Hematopoietic multipotent progenitor cell (in vitro differentiated cells): ENCODE measurements at regions not wholly inside any gene's neighbourhood (a gene's known extent, or its start where the extent isn't known, plus 50 kb on each side); places are given as distances from the start of the nearest gene placed in this dataset.
"Not testable (repeated sequence)": the region's sequence is repeated elsewhere in the genome, so short reads cannot be mapped to it uniquely, and the experiment has no call there.

Experiments used
- DNase-seq, 3 donors: peaks; one replicate each; pipeline ENCODE4 v3.0.0-alpha.2; 2011 to 2015; ENCODE audit warnings: low read depth in 2 of 3, low spot score in 2 of 3

DNA sequence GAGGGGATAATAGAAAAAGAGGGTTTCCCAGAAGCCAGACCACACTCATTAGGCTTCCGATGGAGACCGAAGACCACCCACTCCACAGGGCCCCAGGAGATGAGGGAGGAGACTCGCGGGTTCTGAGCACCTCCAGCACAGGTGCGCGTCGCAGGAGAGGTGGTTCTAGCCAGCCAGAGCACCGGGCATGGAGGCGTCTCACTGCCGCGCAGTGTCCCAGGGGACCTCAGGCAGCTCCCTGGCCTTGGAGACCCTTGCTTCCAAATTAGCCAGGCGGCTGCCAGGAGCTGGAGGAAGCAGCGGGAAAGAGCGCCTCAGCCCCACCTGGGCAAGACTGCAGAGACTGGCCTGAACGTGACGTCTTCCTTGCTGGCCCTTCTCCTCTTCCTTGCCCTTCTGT, 115.4 kb upstream of the FBXL7 start:
- DNase-seq, result no peak

DNA sequence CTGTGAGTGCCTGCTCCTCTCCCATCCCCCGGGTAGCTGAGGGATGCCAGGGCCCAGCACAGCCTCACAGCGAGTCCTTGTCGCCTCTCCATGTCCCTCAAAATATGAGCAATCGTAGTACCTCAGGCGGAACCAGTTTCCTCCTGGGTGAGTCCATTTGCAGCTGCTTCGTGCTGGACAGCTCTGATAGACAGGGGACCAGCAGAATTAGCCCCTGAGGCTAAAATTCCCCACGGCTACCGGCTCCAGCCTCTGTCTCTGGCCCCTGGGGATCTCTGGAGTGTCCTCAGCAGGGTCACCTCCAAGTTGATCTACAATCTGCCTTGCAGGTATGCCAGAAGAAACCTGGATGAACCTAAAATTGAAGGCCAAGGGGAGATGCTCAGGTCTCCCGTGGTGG, 115.8 kb upstream of the FBXL7 start:
- no peak for DNase-seq

GRCh38 chr5:15383469-15383868, 116.5 kb upstream of the FBXL7 start:
- DNase-seq, result no peak

DNA sequence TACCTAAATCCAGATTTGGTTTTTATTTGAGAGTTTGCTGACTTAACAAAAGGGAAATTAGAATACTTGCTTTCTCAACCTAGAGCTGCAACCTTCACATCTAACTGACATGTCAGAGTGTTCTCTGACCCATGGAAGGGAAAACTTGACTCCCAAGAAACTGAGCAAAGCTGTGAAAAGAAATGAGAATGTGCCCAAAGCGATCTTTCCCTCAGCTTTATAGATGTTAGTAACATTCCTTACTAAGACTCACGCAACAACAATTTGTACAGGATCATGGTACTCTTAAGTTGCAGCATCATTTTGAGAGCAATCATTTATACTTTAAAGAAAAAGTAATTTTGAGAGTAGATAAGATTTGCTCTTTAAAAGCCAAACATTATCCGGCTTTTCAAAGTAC, 117.0 kb upstream of the FBXL7 start:
- DNase-seq, result no peak

GRCh38 chr5:15377573-15378340, 122.2 kb upstream of the FBXL7 start:
- DNase-seq, result no peak

DNA sequence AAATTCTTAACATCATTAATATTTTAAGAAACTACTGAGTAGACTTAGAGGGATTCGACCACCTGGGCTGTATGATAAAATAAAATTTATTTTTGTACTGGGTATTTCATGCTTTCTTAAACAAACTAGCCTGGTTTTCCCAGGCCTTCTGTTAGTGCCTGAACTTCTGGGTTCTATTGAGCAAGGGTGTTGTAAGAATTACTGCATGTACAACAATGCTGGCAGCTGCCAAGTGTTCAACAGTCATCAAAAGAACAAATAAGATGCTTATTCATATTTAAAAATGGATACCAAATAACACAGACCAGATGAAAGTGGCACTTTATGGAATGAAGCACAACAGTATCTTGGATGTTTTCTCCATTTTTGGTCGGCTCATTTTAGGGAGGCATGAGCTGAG, 123.2 kb upstream of the FBXL7 start:
- no peak for DNase-seq

GRCh38 chr5:15376088-15376487, 123.9 kb upstream of the FBXL7 start:
- DNase-seq, result no peak

GRCh38 chr5:15375559-15375958, 124.4 kb upstream of the FBXL7 start:
- DNase-seq, result no peak

DNA sequence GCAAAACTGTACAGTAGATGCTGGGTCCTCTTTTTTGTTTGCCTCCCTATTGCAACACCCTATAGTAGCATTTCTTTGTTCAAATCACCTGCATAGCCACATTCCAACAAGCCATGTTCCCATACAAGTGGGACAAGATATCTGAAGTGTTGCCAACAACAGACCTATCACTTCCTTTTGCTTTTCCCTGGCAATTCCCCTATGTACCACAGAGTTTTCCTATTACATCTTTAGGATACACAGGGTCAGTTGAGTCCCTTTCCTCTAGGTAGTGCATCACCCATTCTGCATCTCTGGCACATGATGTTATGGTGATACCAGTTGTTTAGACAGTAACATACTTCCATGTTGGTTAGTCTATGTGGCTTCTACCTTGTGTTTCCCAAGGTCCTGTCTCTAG, 125.1 kb upstream of the FBXL7 start:
- DNase-seq, result no peak

DNA sequence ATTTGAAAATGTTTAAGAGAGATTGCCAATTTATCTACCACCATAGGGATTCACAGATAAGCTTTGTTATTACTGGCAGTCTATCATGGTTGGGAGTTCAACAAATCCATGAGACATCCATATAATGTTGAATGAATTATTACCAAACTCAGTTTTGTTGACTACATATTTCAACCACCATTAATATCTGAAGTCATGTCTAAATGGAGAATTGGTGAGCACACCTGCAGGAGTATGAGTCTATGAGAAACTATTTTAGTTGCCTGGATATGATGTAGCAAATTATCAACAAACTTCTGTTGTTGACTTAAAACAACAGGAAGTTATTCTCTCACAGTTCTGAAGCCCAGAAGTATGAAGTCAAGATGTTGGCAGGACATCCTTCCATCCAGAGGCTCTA, 126.8 kb upstream of the FBXL7 start:
- no peak for DNase-seq

DNA sequence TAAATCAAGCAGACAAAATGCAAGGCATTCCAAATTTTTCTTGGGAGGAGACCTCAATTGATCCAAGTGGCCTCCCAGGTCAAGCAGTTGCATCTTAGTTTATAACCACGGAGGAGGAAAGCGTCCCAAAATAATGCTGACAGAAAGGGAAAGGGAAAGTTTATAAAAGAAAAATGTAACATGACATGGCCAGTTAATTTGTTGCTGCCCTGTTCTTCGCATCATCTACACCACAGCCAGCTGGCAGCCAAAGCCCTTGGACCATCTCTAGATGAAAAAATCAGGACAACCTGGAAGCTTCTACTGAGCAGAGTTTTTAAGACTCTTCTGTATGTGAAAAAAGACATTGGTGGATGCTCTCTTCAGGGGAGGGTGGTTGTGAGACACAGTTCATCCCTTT, 128.8 kb upstream of the FBXL7 start:
- no peak for DNase-seq

GRCh38 chr5:15368835-15369234, 131.1 kb upstream of the FBXL7 start:
- no peak for DNase-seq

- no peak for DNase-seq
These were observed 132.5 kb upstream of the FBXL7 start for GRCh38 chr5:15367489-15367888.

DNA sequence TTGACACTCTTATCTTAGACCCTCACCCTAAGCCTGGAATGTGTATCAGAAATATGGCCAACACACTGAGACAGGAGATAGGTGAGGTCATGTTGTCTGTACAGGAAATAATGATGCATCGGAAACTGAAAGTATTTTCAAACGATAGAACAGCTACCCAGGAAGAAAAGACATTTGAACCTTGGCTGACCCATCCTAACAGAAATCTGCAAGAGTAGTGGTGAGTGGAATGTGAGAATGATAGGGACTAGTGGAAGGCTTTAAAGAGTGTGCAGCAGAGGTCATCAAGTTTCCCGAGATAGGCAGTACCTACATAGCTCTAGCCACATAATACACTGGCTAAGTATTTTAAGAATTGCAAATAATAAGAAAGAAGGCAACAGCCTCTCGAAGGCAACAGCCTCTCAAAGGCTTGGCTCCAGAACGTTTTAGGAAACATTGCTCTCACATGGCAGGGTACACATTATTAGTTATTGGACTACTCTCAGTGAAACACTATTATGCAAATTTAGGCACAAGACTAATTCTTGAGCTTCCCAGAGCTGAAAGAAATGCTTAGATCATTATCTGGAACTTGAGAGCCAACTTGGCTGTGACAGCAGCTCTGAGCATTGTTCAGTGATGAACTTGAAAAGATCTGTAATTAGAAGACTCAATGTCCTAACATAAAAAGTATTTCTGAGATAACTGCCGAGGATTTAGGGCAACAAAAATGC, 133.1 kb upstream of the FBXL7 start:
- DNase-seq, result no peak

- no peak for DNase-seq
These were observed 134.9 kb upstream of the FBXL7 start for GRCh38 chr5:15365070-15365469.

GRCh38 chr5:15363601-15364000, 136.4 kb upstream of the FBXL7 start:
- no peak for DNase-seq

DNA sequence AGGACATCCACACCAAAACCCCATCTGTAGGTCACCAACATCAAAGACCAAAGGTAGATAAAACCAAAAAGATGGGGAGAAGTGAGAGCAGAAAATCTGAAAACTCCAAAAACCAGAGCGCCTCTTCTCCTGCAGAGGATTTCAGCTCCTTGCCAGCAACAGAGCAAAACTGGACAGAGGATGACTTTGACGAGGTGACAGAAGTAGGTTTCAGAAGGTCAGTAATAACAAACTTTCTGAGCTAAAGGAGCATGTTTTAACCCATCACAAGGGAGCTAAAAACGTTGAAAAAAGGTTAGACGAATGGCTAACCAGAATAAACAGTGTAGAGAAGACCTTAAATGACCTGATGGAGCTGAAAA, 142.9 kb upstream of the FBXL7 start:
- not testable (repeated sequence) for DNase-seq

DNA sequence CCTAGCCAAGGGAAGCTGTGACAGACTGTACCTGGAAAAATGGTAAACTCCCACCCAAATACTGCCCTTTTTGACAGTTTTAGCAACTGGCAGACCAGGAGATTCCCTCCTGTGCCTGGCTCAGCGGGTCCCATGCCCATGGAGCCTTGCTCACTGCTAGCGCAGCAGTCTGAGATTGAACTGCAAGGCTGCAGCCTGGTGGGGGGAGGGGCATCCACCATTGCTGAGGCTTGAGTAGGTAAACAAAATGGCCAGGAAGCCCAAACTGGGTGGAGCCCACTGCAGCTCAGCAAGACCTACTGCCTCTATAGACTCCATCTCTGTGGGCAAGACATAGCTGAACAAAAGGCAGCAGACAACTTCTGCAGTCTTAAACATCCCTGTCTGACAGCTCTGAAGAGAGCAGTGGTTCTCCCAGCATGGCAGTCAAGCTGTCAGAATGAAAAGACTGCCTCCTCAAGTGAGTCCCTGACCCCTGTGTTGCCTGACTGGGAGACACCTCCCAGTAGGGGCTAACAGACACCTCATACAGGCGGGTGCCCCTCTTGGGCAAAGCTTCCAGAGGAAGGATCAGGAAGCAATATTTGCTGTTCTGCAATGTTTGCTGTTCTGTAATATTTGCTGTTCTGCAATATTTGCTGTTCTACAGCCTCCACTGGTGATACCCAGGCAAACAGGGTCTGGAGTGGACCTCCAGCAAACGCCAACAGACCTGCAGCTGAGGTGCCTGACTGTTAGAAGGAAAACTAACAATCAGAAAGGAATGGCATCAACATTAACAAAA, 143.5 kb upstream of the FBXL7 start:
- not testable (repeated sequence) for DNase-seq

DNA sequence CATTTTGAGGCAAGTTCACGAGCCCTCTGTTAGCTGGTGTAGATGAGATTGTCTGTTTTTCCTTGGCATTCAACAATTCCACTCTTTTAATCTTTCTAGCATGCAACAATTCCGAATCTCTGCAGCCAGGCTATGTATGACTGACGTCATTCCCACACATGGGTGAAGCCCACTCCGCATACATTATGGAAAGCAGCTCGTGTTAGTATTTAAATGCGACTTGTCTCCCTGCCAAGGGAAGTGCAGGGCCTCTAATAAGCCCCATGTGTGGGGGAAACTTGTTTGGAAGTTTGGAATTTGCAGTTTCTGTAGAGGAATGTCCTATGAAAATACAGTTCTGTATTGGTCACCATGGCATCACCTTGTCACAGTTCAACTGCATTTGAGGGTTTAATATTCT, 146.0 kb upstream of the FBXL7 start:
- DNase-seq, result no peak

DNA sequence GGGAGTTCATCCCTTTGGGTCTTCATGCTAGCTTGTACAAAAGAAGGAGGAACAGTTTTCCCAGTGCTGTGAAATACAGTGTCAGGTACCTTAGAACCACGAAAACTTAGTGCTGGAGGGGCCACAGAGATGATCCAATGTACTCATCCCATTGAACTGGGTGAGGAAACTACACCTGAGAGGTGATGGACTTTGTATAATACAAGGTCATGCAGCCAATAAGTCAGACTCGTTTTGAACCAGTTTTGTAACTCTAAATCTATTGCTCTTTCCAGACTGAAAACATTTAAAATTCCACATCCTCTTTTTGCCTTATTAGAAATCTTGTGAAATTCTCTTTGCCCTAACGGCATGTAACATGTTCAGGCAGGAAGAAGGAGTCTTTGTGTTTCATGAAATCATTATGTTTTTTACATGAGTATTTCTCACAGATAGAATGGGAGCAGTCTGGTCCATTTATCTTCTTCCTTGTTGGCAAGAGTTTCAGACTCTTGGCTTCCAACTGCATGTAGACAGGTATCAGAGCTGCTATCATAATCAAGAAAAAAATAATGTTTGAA, 146.8 kb upstream of the FBXL7 start:
- no peak for DNase-seq

DNA sequence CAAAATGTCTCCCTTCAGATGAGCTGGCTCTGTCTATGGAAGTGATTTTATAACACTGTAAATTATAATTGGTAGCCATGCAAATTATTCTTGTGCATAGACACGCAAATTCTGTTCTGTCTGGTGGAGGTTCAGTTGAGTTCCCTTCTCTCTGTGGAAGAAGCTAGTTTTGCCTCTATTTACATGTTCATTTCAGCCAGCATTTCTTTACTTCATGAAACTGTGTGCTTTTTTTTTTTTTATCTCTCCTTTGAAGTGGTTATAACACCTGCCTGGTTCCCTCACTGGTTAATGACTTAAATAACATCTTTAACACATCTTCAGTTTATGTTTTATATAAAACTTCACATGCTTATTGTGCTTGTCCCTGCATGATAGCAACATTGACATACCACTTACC, 149.4 kb upstream of the FBXL7 start:
- no peak for DNase-seq
